ENCODE measurements at regions not wholly inside any gene's neighbourhood (a gene's known extent, or its start where the extent isn't known, plus 50 kb on each side); places are given as distances from the start of the nearest gene placed in this dataset.
"Not testable (repeated sequence)": the region's sequence is repeated elsewhere in the genome, so short reads cannot be mapped to it uniquely, and the experiment has no call there.

- Histone ChIP-seq H3K4me3 (ENCODE audit: low read depth, low read length) (no peak overlapping the region), H3K27me3 (ENCODE audit: control insufficient read depth, insufficient read depth, low read length) (no peaks in the 10 kb centered on the region), H3K36me3 (ENCODE audit: control insufficient read depth, insufficient read depth, low read length) (no peaks in the 10 kb centered on the region)
- FAIRE-seq (no peak), DNase-seq (ENCODE audit: low read depth) (no peak)
- TF ChIP-seq CTCF (IDR thresholded peaks at IDR 0.05; ENCODE audit: insufficient read depth, low read length, severe bottlenecking) = no peak
These were observed 178.0 kb downstream of the POLR1F start for GRCh38 chr7:19530852-19531251.

GRCh38 chr7:19530261-19530660, 178.6 kb downstream of the POLR1F start:
- no peak for FAIRE-seq
- no peaks in the 10 kb centered on the region for H3K36me3 ChIP-seq (ENCODE audit: control insufficient read depth, insufficient read depth, low read length)
- DNase-seq (ENCODE audit: low read depth) = no peak
- H3K27me3 ChIP-seq (ENCODE audit: control insufficient read depth, insufficient read depth, low read length) = no peaks in the 10 kb centered on the region
- no peak for TF ChIP-seq CTCF (IDR thresholded peaks at IDR 0.05; ENCODE audit: insufficient read depth, low read length, severe bottlenecking)
- no peak overlapping the region for H3K4me3 ChIP-seq (ENCODE audit: low read depth, low read length)

- DNase-seq (ENCODE audit: low read depth) (no peak), FAIRE-seq (no peak)
- Histone ChIP-seq H3K27me3 (ENCODE audit: control insufficient read depth, insufficient read depth, low read length) (no peaks in the 10 kb centered on the region), H3K36me3 (ENCODE audit: control insufficient read depth, insufficient read depth, low read length) (no peaks in the 10 kb centered on the region), H3K4me3 (ENCODE audit: low read depth, low read length) (no peak overlapping the region)
- TF ChIP-seq CTCF (IDR thresholded peaks at IDR 0.05; ENCODE audit: insufficient read depth, low read length, severe bottlenecking) = no peak
These were observed 182.2 kb downstream of the POLR1F start for GRCh38 chr7:19526639-19527038.

GRCh38 chr7:19522486-19522885, 186.4 kb downstream of the POLR1F start:
- no peak for FAIRE-seq
- Histone ChIP-seq H3K27me3 (ENCODE audit: control insufficient read depth, insufficient read depth, low read length) (no peaks in the 10 kb centered on the region), H3K36me3 (ENCODE audit: control insufficient read depth, insufficient read depth, low read length) (no peaks in the 10 kb centered on the region), H3K4me3 (ENCODE audit: low read depth, low read length) (no peak overlapping the region)
- peak; percentile 22 for DNase-seq (ENCODE audit: low read depth)
- TF ChIP-seq CTCF (IDR thresholded peaks at IDR 0.05; ENCODE audit: insufficient read depth, low read length, severe bottlenecking) = no peak

- Histone ChIP-seq H3K4me3 (ENCODE audit: low read depth, low read length) (no peak overlapping the region), H3K36me3 (ENCODE audit: control insufficient read depth, insufficient read depth, low read length) (no peaks in the 10 kb centered on the region), H3K27me3 (ENCODE audit: control insufficient read depth, insufficient read depth, low read length) (no peaks in the 10 kb centered on the region)
- DNase-seq (ENCODE audit: low read depth) = no peak
- no peak for TF ChIP-seq CTCF (IDR thresholded peaks at IDR 0.05; ENCODE audit: insufficient read depth, low read length, severe bottlenecking)
- no peak for FAIRE-seq
These were observed 188.4 kb downstream of the POLR1F start for GRCh38 chr7:19520392-19520791.

- no peak overlapping the region for H3K4me3 ChIP-seq (ENCODE audit: low read depth, low read length)
These were observed 189.3 kb downstream of the POLR1F start for GRCh38 chr7:19519443-19520021.

GRCh38 chr7:19517546-19517945, 191.3 kb downstream of the POLR1F start:
- not testable (repeated sequence) for H3K36me3 ChIP-seq (ENCODE audit: control insufficient read depth, insufficient read depth, low read length); H3K27me3 ChIP-seq (ENCODE audit: control insufficient read depth, insufficient read depth, low read length); DNase-seq (ENCODE audit: low read depth); H3K4me3 ChIP-seq (ENCODE audit: low read depth, low read length); FAIRE-seq

More at GRCh38 chr7:19519443-19520021, 189.3 kb downstream of the POLR1F start:
- DNase-seq (ENCODE audit: low read depth) = peak; percentile 65
- peak; percentile 73 for FAIRE-seq
- H3K27me3 ChIP-seq (ENCODE audit: control insufficient read depth, insufficient read depth, low read length) = no peaks in the 10 kb centered on the region
- H3K36me3 ChIP-seq (ENCODE audit: control insufficient read depth, insufficient read depth, low read length) = no peaks in the 10 kb centered on the region
- TF ChIP-seq CTCF (IDR thresholded peaks at IDR 0.05; ENCODE audit: insufficient read depth, low read length, severe bottlenecking) = no peak
